Hepatocyte (in vitro differentiated cells): ENCODE measurements at regions not wholly inside any gene's neighbourhood (a gene's known extent, or its start where the extent isn't known, plus 50 kb on each side); places are given as distances from the start of the nearest gene placed in this dataset.

ENCODE experiments used
- DNase-seq: peaks from one replicate; pipeline ENCODE4 v3.0.0-alpha.2; 2016; ENCODE audit warnings: low spot score
- H2AFZ ChIP-seq: fragments of 200-600 bp; sonication (generic); 2 replicates; pipeline ENCODE4 v1.6.0; 2016; ENCODE audit warnings: antibody characterized with exemption, mild to moderate bottlenecking
- H3K27ac ChIP-seq: fragments of 200-600 bp; sonication (generic); 2 replicates; pipeline ENCODE4 v1.5.1; 2016; ENCODE audit warnings: mild to moderate bottlenecking
- H3K27me3 ChIP-seq: fragments of 200-600 bp; sonication (generic); 2 replicates; pipeline ENCODE4 v1.6.1; 2016
- H3K36me3 ChIP-seq: fragments of 200-600 bp; sonication (generic); replicated peaks from 2 replicates; pipeline ENCODE4 v1.5.1; 2016; ENCODE audit warnings: low read depth; ENCODE audit not compliant: insufficient read depth
- H3K4me1 ChIP-seq: fragments of 200-600 bp; sonication (generic); 2 replicates; pipeline ENCODE4 v1.5.1; 2016; ENCODE audit warnings: mild to moderate bottlenecking, moderate library complexity; ENCODE audit not compliant: insufficient read depth
- H3K4me2 ChIP-seq: fragments of 200-600 bp; sonication (generic); 2 replicates; pipeline ENCODE4 v1.6.0; 2016
- H3K4me3 ChIP-seq: fragments of 200-600 bp; sonication (generic); 2 replicates; pipeline ENCODE4 v1.5.1; 2016; ENCODE audit warnings: mild to moderate bottlenecking
- H3K79me2 ChIP-seq: fragments of 200-600 bp; sonication (generic); 2 replicates; pipeline ENCODE4 v1.6.0; 2017; ENCODE audit warnings: mild to moderate bottlenecking
- H3K9me2 ChIP-seq: fragments of 200-600 bp; sonication (generic); replicated peaks from 2 replicates; pipeline ENCODE4 v1.6.0; 2017; ENCODE audit warnings: mild to moderate bottlenecking; ENCODE audit not compliant: insufficient read depth
- H3K9me3 ChIP-seq: fragments of 200-600 bp; sonication (generic); 2 replicates; pipeline ENCODE4 v1.5.1; 2016; ENCODE audit warnings: low read depth, mild to moderate bottlenecking
- H4K20me1 ChIP-seq: fragments of 200-600 bp; sonication (generic); 2 replicates; pipeline ENCODE4 v1.6.0; 2016; ENCODE audit warnings: mild to moderate bottlenecking; ENCODE audit not compliant: insufficient read depth, poor library complexity, severe bottlenecking
- EZH2 ChIP-seq: fragments of 200-600 bp; sonication (generic); IDR thresholded peaks from 2 replicates; pipeline ENCODE4 v1.6.1; 2016; ENCODE audit warnings: antibody characterized with exemption, mild to moderate bottlenecking, borderline replicate concordance
- EZH2phosphoT487 ChIP-seq: fragments of 200-600 bp; sonication (generic); IDR thresholded peaks from one replicate; pipeline ENCODE4 v1.6.1; 2018; ENCODE audit warnings: antibody characterized with exemption, mild to moderate bottlenecking, low read depth, moderate library complexity; ENCODE audit not compliant: unreplicated experiment, severe bottlenecking
- WGBS: methylation state at CpG from one replicate; pipeline ENCODE4 v1.1.6; 2016; ENCODE audit warnings: low lambda C conversion rate; ENCODE audit errors: missing lambda C conversion rate; 5-methylcytosine and 5-hydroxymethylcytosine counted together
- TF ChIP-seq, protein P1 (sequence below): fragments of 200-600 bp; sonication (generic); IDR thresholded peaks from 2 replicates; pipeline ENCODE4 v1.5.1; 2016; ENCODE audit warnings: antibody characterized with exemption, mild to moderate bottlenecking; ENCODE audit not compliant: poor library complexity

DNA sequence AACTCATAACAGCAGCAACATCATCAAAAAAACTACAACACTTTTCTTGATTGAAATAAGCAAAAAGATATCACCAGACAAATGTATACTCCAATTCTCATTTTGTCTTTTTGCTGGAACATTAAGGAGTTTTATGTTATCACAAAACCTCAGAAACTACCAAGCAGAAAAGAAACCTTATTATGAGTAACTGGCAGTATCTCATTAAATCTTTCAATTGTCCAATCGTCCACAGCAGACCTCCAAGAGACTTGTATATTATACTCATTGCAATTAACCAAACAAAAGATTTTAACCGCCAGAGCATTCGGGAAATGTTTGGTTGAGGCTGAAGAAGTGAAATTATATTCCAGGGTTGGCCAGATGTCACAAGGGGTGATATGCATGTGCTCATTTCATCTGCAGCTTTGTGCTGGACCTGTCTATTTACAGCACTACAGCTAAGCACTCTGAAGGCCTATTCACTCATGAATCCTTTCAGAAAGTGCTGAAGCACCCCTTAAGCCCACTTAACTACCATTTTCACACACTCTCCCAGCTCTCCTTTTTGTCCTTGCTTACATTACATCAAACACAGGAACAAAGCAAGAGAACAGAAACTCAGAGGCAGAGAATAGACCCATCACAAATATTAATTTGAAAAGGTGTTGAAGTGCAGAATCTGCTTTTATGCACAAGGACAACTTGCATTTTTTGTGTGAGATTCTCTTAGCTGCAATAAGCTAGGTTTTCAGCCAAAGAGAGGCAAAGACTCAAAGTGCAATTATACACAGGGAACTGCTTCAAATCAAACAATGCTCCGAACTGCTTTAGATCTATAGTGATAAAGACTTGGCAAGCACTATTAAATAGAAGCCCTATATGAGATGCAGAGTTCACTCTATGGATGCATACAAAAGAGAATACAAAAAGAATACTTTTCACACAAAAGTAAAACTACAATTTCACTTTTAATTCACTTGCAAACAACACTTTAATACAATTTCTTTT is 150.4 kb upstream of the POU5F2 start:
- Histone ChIP-seq H3K4me1 (peaks cover 15% of the 10 kb centered on the region), H3K4me3 (no peak overlapping the region), H3K9me2 (no peaks in the 10 kb centered on the region), H3K27ac (no peak overlapping the region), H3K9me3 (no peaks in the 10 kb centered on the region), H3K36me3 (no peaks in the 10 kb centered on the region), H3K79me2 (no peaks in the 10 kb centered on the region), H3K27me3 (no peaks in the 10 kb centered on the region), H4K20me1 (no peaks in the 10 kb centered on the region), H3K4me2 (no peak overlapping the region), H2AFZ (no peak overlapping the region)
- no peak for DNase-seq
- WGBS: 58% methylated on average over 4 of the region's 4 CpGs
- TF ChIP-seq EZH2 (no peak), EZH2phosphoT487 (no peak)
- TF ChIP-seq, protein P1, sequence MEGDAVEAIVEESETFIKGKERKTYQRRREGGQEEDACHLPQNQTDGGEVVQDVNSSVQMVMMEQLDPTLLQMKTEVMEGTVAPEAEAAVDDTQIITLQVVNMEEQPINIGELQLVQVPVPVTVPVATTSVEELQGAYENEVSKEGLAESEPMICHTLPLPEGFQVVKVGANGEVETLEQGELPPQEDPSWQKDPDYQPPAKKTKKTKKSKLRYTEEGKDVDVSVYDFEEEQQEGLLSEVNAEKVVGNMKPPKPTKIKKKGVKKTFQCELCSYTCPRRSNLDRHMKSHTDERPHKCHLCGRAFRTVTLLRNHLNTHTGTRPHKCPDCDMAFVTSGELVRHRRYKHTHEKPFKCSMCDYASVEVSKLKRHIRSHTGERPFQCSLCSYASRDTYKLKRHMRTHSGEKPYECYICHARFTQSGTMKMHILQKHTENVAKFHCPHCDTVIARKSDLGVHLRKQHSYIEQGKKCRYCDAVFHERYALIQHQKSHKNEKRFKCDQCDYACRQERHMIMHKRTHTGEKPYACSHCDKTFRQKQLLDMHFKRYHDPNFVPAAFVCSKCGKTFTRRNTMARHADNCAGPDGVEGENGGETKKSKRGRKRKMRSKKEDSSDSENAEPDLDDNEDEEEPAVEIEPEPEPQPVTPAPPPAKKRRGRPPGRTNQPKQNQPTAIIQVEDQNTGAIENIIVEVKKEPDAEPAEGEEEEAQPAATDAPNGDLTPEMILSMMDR: no peak

DNA sequence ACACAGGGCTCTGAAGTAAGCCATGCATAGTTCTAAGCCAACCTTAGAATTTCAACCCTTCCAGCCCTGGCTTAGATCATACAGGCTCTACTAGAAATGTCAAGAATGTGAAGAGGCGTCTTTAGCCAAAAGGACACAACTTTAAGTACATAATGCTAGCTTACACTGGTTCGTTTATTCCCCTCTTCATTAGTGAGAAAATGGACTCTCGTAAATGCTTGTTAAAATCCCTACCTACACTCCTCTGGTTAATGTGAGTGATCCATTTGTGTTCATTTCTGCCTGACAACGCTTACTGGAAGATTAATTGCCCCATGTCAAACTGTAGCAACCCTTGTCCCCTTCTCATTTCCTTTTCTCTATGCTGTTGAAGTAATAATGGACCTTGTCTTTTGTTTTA is 149.3 kb upstream of the POU5F2 start:
- Histone ChIP-seq H3K9me2 (no peaks in the 10 kb centered on the region), H3K4me3 (no peak overlapping the region), H3K9me3 (no peaks in the 10 kb centered on the region), H4K20me1 (no peaks in the 10 kb centered on the region), H3K27ac (no peak overlapping the region), H3K79me2 (no peaks in the 10 kb centered on the region), H3K27me3 (no peaks in the 10 kb centered on the region), H3K4me1 (peaks cover 15% of the 10 kb centered on the region), H3K36me3 (no peaks in the 10 kb centered on the region), H2AFZ (no peak overlapping the region), H3K4me2 (peak overlapping the region; percentile 26)
- no peak for TF ChIP-seq EZH2phosphoT487
- TF ChIP-seq, protein P1: no peak
- no peak for TF ChIP-seq EZH2
- WGBS: 25% methylated on average over 4 of the region's 4 CpGs
- peak; percentile 14 for DNase-seq

DNA sequence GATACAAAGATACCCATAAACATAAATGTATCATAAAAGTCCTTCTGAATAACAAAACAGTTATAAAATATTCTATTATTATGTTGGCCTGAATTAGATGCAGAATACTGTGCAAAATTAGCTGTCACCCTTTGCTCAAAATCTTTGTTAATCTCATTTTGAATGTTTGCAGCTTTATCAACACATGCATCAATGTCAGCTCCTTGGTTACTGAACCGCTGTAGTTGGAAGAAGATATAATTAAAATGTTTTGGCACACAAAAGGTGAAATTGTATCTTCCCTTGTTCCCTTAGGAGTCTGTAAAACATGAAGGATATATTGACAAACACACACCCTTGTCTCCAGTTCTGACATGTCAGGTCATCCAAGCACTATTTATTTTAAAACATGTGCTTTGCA is 146.3 kb upstream of the POU5F2 start:
- no peak for TF ChIP-seq EZH2
- TF ChIP-seq, protein P1: no peak
- WGBS: 73% methylated on average over 1 of the region's 1 CpG

More for the DNA sequence above, 146.3 kb upstream of the POU5F2 start:
- Histone ChIP-seq H3K4me2 (no peak overlapping the region), H3K4me3 (no peak overlapping the region), H3K27ac (no peak overlapping the region), H3K9me2 (no peaks in the 10 kb centered on the region), H4K20me1 (no peaks in the 10 kb centered on the region), H2AFZ (no peak overlapping the region), H3K79me2 (no peaks in the 10 kb centered on the region), H3K4me1 (peaks cover 15% of the 10 kb centered on the region), H3K36me3 (no peaks in the 10 kb centered on the region), H3K27me3 (no peaks in the 10 kb centered on the region), H3K9me3 (no peaks in the 10 kb centered on the region)
- no peak for DNase-seq
